MM.1S (cell line): ENCODE measurements at regions not wholly inside any gene's neighbourhood (a gene's known extent, or its start where the extent isn't known, plus 50 kb on each side); places are given as distances from the start of the nearest gene placed in this dataset.

Experiments used
- DNase-seq: peaks from one replicate; pipeline ENCODE4 v3.0.0-alpha.2; 2015
- H2AFZ ChIP-seq: fragments of 300-600 bp; sonication (generic); 2 replicates; pipeline ENCODE4 v1.6.0; 2016; ENCODE audit warnings: antibody characterized with exemption, low read length
- H3F3A ChIP-seq: fragments of 300-600 bp; sonication (generic); 2 replicates; pipeline ENCODE4 v1.6.1; 2016; ENCODE audit warnings: mild to moderate bottlenecking, antibody characterized with exemption, low read length, moderate library complexity, mixed read lengths; ENCODE audit not compliant: insufficient read depth
- H3K27ac ChIP-seq: fragments of 300-600 bp; sonication (generic); 2 replicates; pipeline ENCODE4 v1.5.1; 2016; ENCODE audit warnings: mild to moderate bottlenecking, low read length
- H3K27me3 ChIP-seq: fragments of 300-600 bp; sonication (generic); replicated peaks from 2 replicates; pipeline ENCODE4 v1.6.0; 2016; ENCODE audit warnings: low read length; ENCODE audit not compliant: insufficient read depth
- H3K36me3 ChIP-seq: fragments of 300-600 bp; sonication (generic); replicated peaks from 2 replicates; pipeline ENCODE4 v1.6.1; 2016; ENCODE audit warnings: mild to moderate bottlenecking, low read length, mixed read lengths; ENCODE audit not compliant: insufficient read depth
- H3K4me1 ChIP-seq: fragments of 300-600 bp; sonication (generic); 2 replicates; pipeline ENCODE4 v1.6.1; 2016; ENCODE audit warnings: low read length, mixed read lengths
- H3K4me2 ChIP-seq: fragments of 300-600 bp; sonication (generic); 2 replicates; pipeline ENCODE4 v1.6.0; 2016; ENCODE audit warnings: low read depth, low read length
- H3K4me3 ChIP-seq: fragments of 300-600 bp; sonication (generic); 2 replicates; pipeline ENCODE4 v1.5.1; 2016; ENCODE audit warnings: low read length, mixed read lengths
- H3K79me2 ChIP-seq: fragments of 300-600 bp; sonication (generic); 2 replicates; pipeline ENCODE4 v1.6.1; 2016; ENCODE audit warnings: mixed run types, low read length, mixed read lengths
- H3K9ac ChIP-seq: fragments of 300-600 bp; sonication (generic); 2 replicates; pipeline ENCODE4 v1.6.1; 2016; ENCODE audit warnings: low read length, mixed read lengths
- H3K9me2 ChIP-seq: fragments of 300-600 bp; sonication (generic); replicated peaks from 2 replicates; pipeline ENCODE4 v1.6.1; 2016; ENCODE audit warnings: mild to moderate bottlenecking, low read length, mixed read lengths; ENCODE audit not compliant: insufficient read depth
- H3K9me3 ChIP-seq: fragments of 300-600 bp; sonication (generic); replicated peaks from 2 replicates; pipeline ENCODE4 v1.6.1; 2016; ENCODE audit warnings: mild to moderate bottlenecking, low read length, mixed read lengths; ENCODE audit not compliant: insufficient read depth
- H4K20me1 ChIP-seq: fragments of 300-600 bp; sonication (generic); 2 replicates; pipeline ENCODE4 v1.6.1; 2016; ENCODE audit warnings: mild to moderate bottlenecking, low read length, moderate library complexity, mixed read lengths; ENCODE audit not compliant: insufficient read depth
- CTCF ChIP-seq: fragments of 300-600 bp; sonication (generic); IDR thresholded peaks from 2 replicates; pipeline ENCODE4 v1.5.1; 2016; ENCODE audit warnings: antibody characterized with exemption, low read length, mixed read lengths
- EZH2 ChIP-seq: fragments of 300-600 bp; sonication (generic); optimal IDR thresholded peaks from 2 replicates; pipeline ENCODE3; 2017; ENCODE audit warnings: low read depth, mild to moderate bottlenecking, antibody characterized with exemption, low read length, mixed read lengths
- EZH2phosphoT487 ChIP-seq: fragments of 300-600 bp; sonication (generic); IDR thresholded peaks from 2 replicates; pipeline ENCODE4 v1.6.1; 2018; ENCODE audit warnings: antibody characterized with exemption, low read length

- Histone ChIP-seq H3K4me1 (no peaks in the 10 kb centered on the region), H3K27ac (no peak overlapping the region), H3F3A (no peaks in the 10 kb centered on the region), H3K27me3 (no peaks in the 10 kb centered on the region), H3K36me3 (no peaks in the 10 kb centered on the region), H3K9me3 (no peaks in the 10 kb centered on the region), H3K4me3 (no peak overlapping the region), H3K79me2 (no peaks in the 10 kb centered on the region), H3K4me2 (no peak overlapping the region), H2AFZ (no peak overlapping the region), H3K9me2 (no peaks in the 10 kb centered on the region), H4K20me1 (no peaks in the 10 kb centered on the region), H3K9ac (no peak overlapping the region)
- DNase-seq: no peak
- no peak for TF ChIP-seq CTCF
- no peak for TF ChIP-seq EZH2phosphoT487
- no peak for TF ChIP-seq EZH2
These were observed 51.1 kb upstream of the NUDT6 start for GRCh38 chr4:122973465-122973864.

GRCh38 chr4:122976111-122976510 lies 53.7 kb upstream of the NUDT6 start:
- no peak overlapping the region for H3K4me3 ChIP-seq
- no peak overlapping the region for H2AFZ ChIP-seq
- H3K9me3 ChIP-seq: no peaks in the 10 kb centered on the region
- H3K27ac ChIP-seq: no peak overlapping the region
- no peaks in the 10 kb centered on the region for H3K79me2 ChIP-seq
- DNase-seq: no peak
- H4K20me1 ChIP-seq: no peaks in the 10 kb centered on the region
- no peaks in the 10 kb centered on the region for H3F3A ChIP-seq
- TF ChIP-seq EZH2phosphoT487 (no peak), CTCF (no peak)
- no peaks in the 10 kb centered on the region for H3K4me1 ChIP-seq
- H3K4me2 ChIP-seq: no peak overlapping the region
- H3K27me3 ChIP-seq: no peaks in the 10 kb centered on the region
- H3K9ac ChIP-seq: no peak overlapping the region
- no peaks in the 10 kb centered on the region for H3K9me2 ChIP-seq
- H3K36me3 ChIP-seq: no peaks in the 10 kb centered on the region

- Histone ChIP-seq H3K36me3 (no peaks in the 10 kb centered on the region), H3K4me1 (no peaks in the 10 kb centered on the region), H3K79me2 (no peaks in the 10 kb centered on the region), H3K4me2 (no peak overlapping the region), H3F3A (no peaks in the 10 kb centered on the region), H3K9ac (no peak overlapping the region), H3K9me2 (no peaks in the 10 kb centered on the region), H3K27ac (no peak overlapping the region), H4K20me1 (no peaks in the 10 kb centered on the region), H2AFZ (no peak overlapping the region), H3K9me3 (no peaks in the 10 kb centered on the region), H3K27me3 (no peaks in the 10 kb centered on the region), H3K4me3 (no peak overlapping the region)
- DNase-seq: no peak
- TF ChIP-seq CTCF (no peak), EZH2 (no peak), EZH2phosphoT487 (no peak)
These were observed 54.7 kb upstream of the NUDT6 start for GRCh38 chr4:122977103-122977502.

GRCh38 chr4:122978109-122978508 lies 55.7 kb upstream of the NUDT6 start:
- H3K9me2 ChIP-seq: no peaks in the 10 kb centered on the region
- H3K27ac ChIP-seq: no peak overlapping the region
- H4K20me1 ChIP-seq: no peaks in the 10 kb centered on the region
- no peaks in the 10 kb centered on the region for H3K4me1 ChIP-seq
- H3K27me3 ChIP-seq: no peaks in the 10 kb centered on the region
- no peaks in the 10 kb centered on the region for H3K79me2 ChIP-seq
- H3F3A ChIP-seq: no peaks in the 10 kb centered on the region
- H3K36me3 ChIP-seq: no peaks in the 10 kb centered on the region
- H2AFZ ChIP-seq: no peak overlapping the region
- no peak overlapping the region for H3K4me3 ChIP-seq
- DNase-seq: no peak
- H3K9ac ChIP-seq: no peak overlapping the region
- no peak overlapping the region for H3K4me2 ChIP-seq
- no peak for TF ChIP-seq EZH2
- no peak for TF ChIP-seq EZH2phosphoT487
- no peak for TF ChIP-seq CTCF
- no peaks in the 10 kb centered on the region for H3K9me3 ChIP-seq
